Posterior cingulate gyrus (tissue), 11 donors: ENCODE measurements at regions not wholly inside any gene's neighbourhood (a gene's known extent, or its start where the extent isn't known, plus 50 kb on each side); places are given as distances from the start of the nearest gene placed in this dataset.

ENCODE experiments used
- DNase-seq, 10 donors: peaks; one replicate each; pipeline versions ENCODE4 v3.0.0 to v3.0.0-alpha.2; 2020 to 2021; ENCODE audit warnings: mixed read lengths in 3 of 10
- intact Hi-C: fragments of 100-400 bp; cut with DNase I; formaldehyde crosslinking; loops from one replicate; pipeline ENCODE4 v1.15.1; 2023

- intact Hi-C loops = no loop called here
- DNase-seq = no peak
These were observed 56.1 kb upstream of the ME3 start for GRCh38 chr11:86728562-86728961.

DNA sequence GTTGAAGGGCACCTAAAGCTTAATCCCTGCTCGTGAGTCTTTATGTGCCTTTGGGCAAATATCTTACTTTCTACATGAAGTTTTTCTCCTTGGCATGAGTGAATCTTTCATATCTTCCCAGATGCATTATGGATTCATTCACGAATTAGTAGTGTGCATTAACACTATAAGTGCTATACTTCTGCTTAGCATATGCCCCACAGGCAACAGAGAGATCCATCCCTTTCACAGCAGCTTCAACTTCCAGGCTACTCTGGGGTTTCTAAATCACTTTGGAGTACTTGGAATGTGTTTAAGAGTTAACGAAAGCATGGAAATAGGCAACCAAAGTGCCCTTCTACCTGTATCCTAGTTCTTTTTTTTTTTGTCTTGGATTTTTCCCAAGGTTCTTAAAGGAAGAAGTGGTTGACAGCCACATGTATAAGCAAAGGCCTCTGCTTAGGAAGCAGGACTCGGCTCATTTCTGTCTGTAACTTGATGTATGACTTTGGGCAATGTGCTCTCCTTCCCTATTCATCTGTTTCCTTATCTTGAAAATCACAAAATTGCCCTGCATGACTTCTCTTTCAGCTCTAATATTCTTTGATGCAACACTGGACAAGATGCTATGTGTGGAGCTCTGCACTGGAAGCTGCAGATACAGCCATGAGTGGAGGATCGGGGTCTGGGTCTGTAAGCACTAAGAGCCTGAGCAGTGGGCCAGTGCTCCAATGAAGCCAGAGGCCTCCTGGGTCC is 54.5 kb upstream of the ME3 start:
- DNase-seq = no peak
- intact Hi-C loops = no loop called here

GRCh38 chr11:86726118-86726753 is 53.8 kb upstream of the ME3 start:
- intact Hi-C loops = no loop called here
- DNase-seq = no peak

- no peak for DNase-seq
- intact Hi-C loops = no loop called here
These were observed 51.7 kb upstream of the ME3 start for GRCh38 chr11:86724137-86724536.

- DNase-seq = no peak
- intact Hi-C loops = no loop called here
These were observed 50.9 kb upstream of the ME3 start for GRCh38 chr11:86723281-86723680.

DNA sequence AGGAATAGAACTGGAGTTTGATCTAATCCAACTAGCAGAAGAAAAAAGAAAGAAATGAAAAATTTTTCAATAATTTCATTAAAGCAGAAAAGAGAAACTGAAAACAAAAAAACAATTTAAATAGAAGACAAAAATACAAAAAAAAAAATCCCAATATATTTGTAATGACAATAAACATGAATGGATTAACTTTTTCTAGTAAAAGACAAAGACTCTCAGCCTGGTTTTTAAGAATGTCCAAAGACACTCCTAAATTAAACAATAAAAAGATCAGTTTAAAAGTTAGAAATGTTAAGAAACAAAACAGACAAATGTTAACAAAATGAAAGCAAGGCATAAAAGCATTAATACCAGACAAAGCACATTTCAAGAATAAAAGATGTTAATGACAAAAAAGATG is 50.3 kb upstream of the ME3 start:
- intact Hi-C loops = no loop called here
- no peak for DNase-seq
